Hepatocyte (in vitro differentiated cells): ENCODE measurements at regions not wholly inside any gene's neighbourhood (a gene's known extent, or its start where the extent isn't known, plus 50 kb on each side); places are given as distances from the start of the nearest gene placed in this dataset.

Experiments
- CTCF ChIP-seq: fragments of 200-600 bp; sonication (generic); IDR thresholded peaks from 2 replicates; pipeline ENCODE4 v1.5.1; 2016; ENCODE audit warnings: antibody characterized with exemption, mild to moderate bottlenecking; ENCODE audit not compliant: poor library complexity
- EZH2 ChIP-seq: fragments of 200-600 bp; sonication (generic); IDR thresholded peaks from 2 replicates; pipeline ENCODE4 v1.6.1; 2016; ENCODE audit warnings: antibody characterized with exemption, mild to moderate bottlenecking, borderline replicate concordance
- EZH2phosphoT487 ChIP-seq: fragments of 200-600 bp; sonication (generic); IDR thresholded peaks from one replicate; pipeline ENCODE4 v1.6.1; 2018; ENCODE audit warnings: antibody characterized with exemption, mild to moderate bottlenecking, low read depth, moderate library complexity; ENCODE audit not compliant: unreplicated experiment, severe bottlenecking

DNA sequence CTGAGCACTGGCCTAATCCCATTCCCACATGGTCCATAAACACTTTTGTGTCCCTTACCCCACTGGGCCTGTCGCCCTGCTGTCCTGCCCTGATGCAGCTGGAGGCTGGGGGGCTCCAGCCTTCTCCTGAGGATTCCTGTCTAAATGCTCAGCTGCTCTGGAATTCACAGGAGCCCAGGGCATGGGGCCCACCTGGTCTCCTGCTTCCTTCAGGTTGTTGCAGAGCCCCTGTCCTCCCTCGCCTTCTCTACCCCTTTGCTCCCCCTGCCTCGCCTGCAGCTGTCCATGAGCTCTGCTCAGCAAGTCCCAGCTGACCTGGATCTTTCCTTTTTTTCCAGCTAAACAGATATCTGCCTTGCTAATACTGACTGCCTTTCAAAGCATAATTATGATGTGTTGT lies 286.9 kb downstream of the XXYLT1 start:
- TF ChIP-seq CTCF (no peak), EZH2phosphoT487 (no peak), EZH2 (no peak)
